ENCODE measurements at regions not wholly inside any gene's neighbourhood (a gene's known extent, or its start where the extent isn't known, plus 50 kb on each side); places are given as distances from the start of the nearest gene placed in this dataset.

GRCh38 chr6:170178561-170179477 lies 112.1 kb downstream of the DLL1 start:
- TF ChIP-seq EP300 (IDR thresholded peaks at IDR 0.05) (no peak), CTCF (IDR thresholded peaks at IDR 0.05) (no peak), POLR2AphosphoS5 (IDR thresholded peaks at IDR 0.05) (no peak), POLR2A (IDR thresholded peaks at IDR 0.05; ENCODE audit: low read depth) (no peak)

All from esophagus muscularis mucosa (tissue), 4 donors.